ENCODE measurements at regions not wholly inside any gene's neighbourhood (a gene's known extent, or its start where the extent isn't known, plus 50 kb on each side); places are given as distances from the start of the nearest gene placed in this dataset.

DNA sequence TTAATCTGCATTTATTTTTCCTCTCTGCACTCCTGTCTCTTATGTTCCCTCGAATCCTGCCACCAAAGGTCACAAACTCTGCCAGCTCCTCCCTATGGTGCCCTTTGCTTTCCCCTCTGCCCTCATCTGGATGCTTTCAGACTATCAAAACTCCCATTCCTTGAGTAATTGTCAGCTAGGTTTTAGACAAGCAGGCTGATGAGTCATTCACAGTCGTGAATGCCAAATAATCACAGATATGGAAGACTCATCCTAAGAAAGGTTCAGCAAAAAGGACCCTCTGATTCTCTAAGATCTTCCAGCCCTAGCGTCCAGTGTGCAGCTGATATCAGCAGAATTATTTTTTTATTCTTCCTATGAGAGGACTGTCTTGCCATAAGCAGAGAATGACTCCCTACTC is 104.5 kb upstream of the NUDT12 start:
- no peaks in the 10 kb centered on the region for H3K27me3 Mint-ChIP-seq (ENCODE audit: low read depth)
- Histone ChIP-seq H3K14ac (ENCODE audit: insufficient read depth, low read length) (no peak overlapping the region), H3K56ac (ENCODE audit: insufficient read length, low read depth, low read length) (no peak overlapping the region), H3K4me2 (ENCODE audit: insufficient read depth, insufficient read length, low read length) (no peak overlapping the region), H2BK120ac (ENCODE audit: low read depth, low read length, poor library complexity, severe bottlenecking) (no peak overlapping the region), H3K79me2 (ENCODE audit: insufficient read depth, low read length) (no peaks in the 10 kb centered on the region), H2BK12ac (ENCODE audit: insufficient read length, low read depth, low read length) (no peak overlapping the region), H4K20me1 (ENCODE audit: control insufficient read depth, insufficient read depth, insufficient read length) (no peaks in the 10 kb centered on the region), H2AFZ (ENCODE audit: low read length) (no peak overlapping the region), H2BK15ac (ENCODE audit: low read depth, low read length) (no peak overlapping the region), H3K23me2 (ENCODE audit: insufficient read length, low read depth, low read length, poor library complexity, severe bottlenecking) (no peaks in the 10 kb centered on the region), H3K18ac (ENCODE audit: insufficient read length, low read depth, low read length) (no peak overlapping the region), H3K4ac (ENCODE audit: low read depth, low read length) (no peak overlapping the region), H3T11ph (ENCODE audit: low read length) (no peak overlapping the region), H3K27me3 (ENCODE audit: insufficient read depth, low read length) (no peaks in the 10 kb centered on the region), H4K91ac (ENCODE audit: insufficient read length, low read depth, low read length) (no peak overlapping the region), H2AK5ac (ENCODE audit: insufficient read length, low read length) (no peak overlapping the region), H2BK20ac (ENCODE audit: low read depth, low read length, poor library complexity, severe bottlenecking) (no peak overlapping the region), H3K9me3 (ENCODE audit: control insufficient read depth, low read depth, low read length) (no peaks in the 10 kb centered on the region), H3K79me1 (ENCODE audit: insufficient read depth, low read depth, low read length, poor library complexity, severe bottlenecking) (no peaks in the 10 kb centered on the region), H2BK5ac (ENCODE audit: insufficient read length, low read length) (no peak overlapping the region), H3K27ac (ENCODE audit: insufficient read length, low read depth, low read length) (no peak overlapping the region), H3K4me1 (ENCODE audit: insufficient read depth, low read length) (no peaks in the 10 kb centered on the region), H3K9ac (ENCODE audit: extremely low read depth, insufficient read length, low read length) (no peak overlapping the region), H4K8ac (replicated peaks; ENCODE audit: insufficient read length, low read depth, low read length) (no peak overlapping the region), H4K5ac (ENCODE audit: insufficient read length, low read depth, low read length) (no peak overlapping the region), H3K23ac (ENCODE audit: insufficient read length, low read depth, low read length) (no peak overlapping the region)
- TF ChIP-seq, protein P1, sequence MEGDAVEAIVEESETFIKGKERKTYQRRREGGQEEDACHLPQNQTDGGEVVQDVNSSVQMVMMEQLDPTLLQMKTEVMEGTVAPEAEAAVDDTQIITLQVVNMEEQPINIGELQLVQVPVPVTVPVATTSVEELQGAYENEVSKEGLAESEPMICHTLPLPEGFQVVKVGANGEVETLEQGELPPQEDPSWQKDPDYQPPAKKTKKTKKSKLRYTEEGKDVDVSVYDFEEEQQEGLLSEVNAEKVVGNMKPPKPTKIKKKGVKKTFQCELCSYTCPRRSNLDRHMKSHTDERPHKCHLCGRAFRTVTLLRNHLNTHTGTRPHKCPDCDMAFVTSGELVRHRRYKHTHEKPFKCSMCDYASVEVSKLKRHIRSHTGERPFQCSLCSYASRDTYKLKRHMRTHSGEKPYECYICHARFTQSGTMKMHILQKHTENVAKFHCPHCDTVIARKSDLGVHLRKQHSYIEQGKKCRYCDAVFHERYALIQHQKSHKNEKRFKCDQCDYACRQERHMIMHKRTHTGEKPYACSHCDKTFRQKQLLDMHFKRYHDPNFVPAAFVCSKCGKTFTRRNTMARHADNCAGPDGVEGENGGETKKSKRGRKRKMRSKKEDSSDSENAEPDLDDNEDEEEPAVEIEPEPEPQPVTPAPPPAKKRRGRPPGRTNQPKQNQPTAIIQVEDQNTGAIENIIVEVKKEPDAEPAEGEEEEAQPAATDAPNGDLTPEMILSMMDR (conservative IDR thresholded peaks at IDR 0.05), result no peak
- H3K36me3 Mint-ChIP-seq (ENCODE audit: insufficient read depth in 1 of 3, low read depth in 3 of 3), result peaks cover 17 to 36% (median 20%) of the 10 kb centered on the region in 3 experiments
- no peak for DNase-seq
- H3K9me3 Mint-ChIP-seq, result peaks cover 20 to 27% of the 10 kb centered on the region in 2 experiments
- WGBS (ENCODE audit: extremely low coverage, insufficient read length, low lambda C conversion rate), result no CpG with 5 or more reads among the region's 3 CpGs
- H3K27ac Mint-ChIP-seq, result no peak overlapping the region
- no peak overlapping the region for H3K4me3 Mint-ChIP-seq
- peaks cover 0 to 4% of the 10 kb centered on the region in 2 experiments; a peak in 1 of 4 replicates for H3K4me1 Mint-ChIP-seq
